Osteocyte (in vitro differentiated cells): ENCODE measurements at regions not wholly inside any gene's neighbourhood (a gene's known extent, or its start where the extent isn't known, plus 50 kb on each side); places are given as distances from the start of the nearest gene placed in this dataset.

Experiments
- DNase-seq: peaks from one replicate; pipeline ENCODE4 v3.0.0; 2021; ENCODE audit warnings: mixed read lengths; ENCODE audit not compliant: unreplicated experiment; ENCODE audit errors: extremely low spot score
- H3K27ac Mint-ChIP-seq: one replicate; pipeline ENCODE4 v1.8.0; 2021; ENCODE audit warnings: mild to moderate bottlenecking, mixed read lengths; ENCODE audit not compliant: unreplicated experiment
- H3K27me3 Mint-ChIP-seq: one replicate; pipeline ENCODE4 v1.8.0; 2021; ENCODE audit warnings: mixed read lengths; ENCODE audit not compliant: unreplicated experiment
- H3K36me3 Mint-ChIP-seq: one replicate; pipeline ENCODE4 v1.8.0; 2021; ENCODE audit warnings: mixed read lengths; ENCODE audit not compliant: unreplicated experiment
- H3K4me1 Mint-ChIP-seq: one replicate; pipeline ENCODE4 v1.8.0; 2021; ENCODE audit warnings: mixed read lengths; ENCODE audit not compliant: unreplicated experiment
- H3K4me3 Mint-ChIP-seq: one replicate; pipeline ENCODE4 v1.8.0; 2021; ENCODE audit warnings: mild to moderate bottlenecking, moderate library complexity, mixed read lengths; ENCODE audit not compliant: unreplicated experiment
- H3K9me3 Mint-ChIP-seq: one replicate; pipeline ENCODE4 v1.8.0; 2021; ENCODE audit warnings: mixed read lengths; ENCODE audit not compliant: unreplicated experiment
- TF ChIP-seq, protein P1 (sequence below): fragments of 200-600 bp; sonication (generic); IDR thresholded peaks from 2 replicates; pipeline ENCODE4 v1.5.0; 2021; ENCODE audit warnings: antibody characterized with exemption, mild to moderate bottlenecking, moderate library complexity

DNA sequence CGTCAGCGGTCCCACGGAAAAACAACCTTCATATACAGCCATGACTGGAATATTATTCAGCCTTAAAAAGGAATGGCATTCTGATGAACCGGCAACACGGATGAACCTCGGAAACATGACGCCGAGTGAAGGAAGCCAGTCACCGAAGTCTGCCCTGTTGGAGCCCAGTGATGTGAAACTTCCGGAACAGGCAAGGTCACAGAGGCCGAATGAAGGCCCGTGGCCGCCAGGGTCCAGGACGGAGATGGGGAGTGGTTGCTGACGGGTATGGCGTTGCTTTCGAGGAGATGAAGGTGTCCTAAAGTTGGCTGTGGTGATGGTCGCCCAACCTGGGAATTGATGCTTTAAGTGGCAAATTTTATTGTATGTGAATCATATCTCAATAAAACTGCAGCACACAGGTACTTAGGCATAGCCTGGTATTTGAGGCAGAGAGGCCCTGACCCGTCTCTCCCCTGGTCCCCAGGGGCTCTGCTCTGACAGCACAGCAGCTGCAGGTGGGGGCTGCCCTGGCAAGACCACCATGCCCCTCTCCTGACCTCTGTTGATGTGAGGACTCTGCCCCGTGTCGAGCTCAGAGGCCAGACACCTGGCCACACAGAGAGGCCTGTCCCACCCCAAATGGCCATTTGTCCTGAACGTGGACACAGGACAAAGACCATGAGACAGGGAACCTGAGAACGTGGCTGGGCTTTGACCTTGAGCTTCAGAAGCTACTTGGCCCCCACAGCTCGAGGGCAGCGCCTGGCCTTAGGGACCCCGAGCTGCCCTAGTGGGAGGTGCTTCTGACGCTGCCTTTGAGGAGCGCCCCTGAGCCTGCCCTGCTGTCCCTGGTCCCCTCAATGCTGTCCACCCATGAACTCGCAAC lies 1090.8 kb downstream of the BRD1 start:
- H3K27ac Mint-ChIP-seq, result no peak overlapping the region
- H3K9me3 Mint-ChIP-seq, result no peaks in the 10 kb centered on the region
- H3K4me3 Mint-ChIP-seq, result no peak overlapping the region
- no peak for DNase-seq
- no peaks in the 10 kb centered on the region for H3K27me3 Mint-ChIP-seq
- TF ChIP-seq, protein P1, sequence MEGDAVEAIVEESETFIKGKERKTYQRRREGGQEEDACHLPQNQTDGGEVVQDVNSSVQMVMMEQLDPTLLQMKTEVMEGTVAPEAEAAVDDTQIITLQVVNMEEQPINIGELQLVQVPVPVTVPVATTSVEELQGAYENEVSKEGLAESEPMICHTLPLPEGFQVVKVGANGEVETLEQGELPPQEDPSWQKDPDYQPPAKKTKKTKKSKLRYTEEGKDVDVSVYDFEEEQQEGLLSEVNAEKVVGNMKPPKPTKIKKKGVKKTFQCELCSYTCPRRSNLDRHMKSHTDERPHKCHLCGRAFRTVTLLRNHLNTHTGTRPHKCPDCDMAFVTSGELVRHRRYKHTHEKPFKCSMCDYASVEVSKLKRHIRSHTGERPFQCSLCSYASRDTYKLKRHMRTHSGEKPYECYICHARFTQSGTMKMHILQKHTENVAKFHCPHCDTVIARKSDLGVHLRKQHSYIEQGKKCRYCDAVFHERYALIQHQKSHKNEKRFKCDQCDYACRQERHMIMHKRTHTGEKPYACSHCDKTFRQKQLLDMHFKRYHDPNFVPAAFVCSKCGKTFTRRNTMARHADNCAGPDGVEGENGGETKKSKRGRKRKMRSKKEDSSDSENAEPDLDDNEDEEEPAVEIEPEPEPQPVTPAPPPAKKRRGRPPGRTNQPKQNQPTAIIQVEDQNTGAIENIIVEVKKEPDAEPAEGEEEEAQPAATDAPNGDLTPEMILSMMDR, result no peak
- H3K4me1 Mint-ChIP-seq, result no peaks in the 10 kb centered on the region
- H3K36me3 Mint-ChIP-seq, result no peaks in the 10 kb centered on the region

DNA sequence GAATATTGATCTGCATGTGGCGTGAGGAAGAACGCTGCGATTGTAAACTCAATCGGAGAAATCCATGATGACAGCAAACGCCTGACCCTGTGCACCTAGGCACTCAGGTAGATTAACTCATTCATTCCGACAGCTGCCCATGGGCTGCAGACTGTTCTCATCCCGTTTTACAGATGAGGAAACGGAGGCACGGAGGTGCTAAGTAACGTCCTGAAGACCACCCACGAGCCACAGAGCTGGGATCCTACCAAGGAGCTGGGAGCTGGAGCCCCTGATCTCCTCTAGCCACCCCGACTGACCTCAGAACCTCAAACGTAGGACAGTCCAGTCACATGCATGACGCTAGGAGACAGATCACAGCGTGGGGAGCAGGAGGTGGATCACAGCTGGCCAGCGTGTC lies 1092.7 kb downstream of the BRD1 start:
- no peaks in the 10 kb centered on the region for H3K27me3 Mint-ChIP-seq
- H3K4me1 Mint-ChIP-seq, result no peaks in the 10 kb centered on the region
- TF ChIP-seq, protein P1, result no peak
- no peaks in the 10 kb centered on the region for H3K9me3 Mint-ChIP-seq
- no peaks in the 10 kb centered on the region for H3K36me3 Mint-ChIP-seq
- no peak overlapping the region for H3K27ac Mint-ChIP-seq
- H3K4me3 Mint-ChIP-seq, result no peak overlapping the region
- no peak for DNase-seq

DNA sequence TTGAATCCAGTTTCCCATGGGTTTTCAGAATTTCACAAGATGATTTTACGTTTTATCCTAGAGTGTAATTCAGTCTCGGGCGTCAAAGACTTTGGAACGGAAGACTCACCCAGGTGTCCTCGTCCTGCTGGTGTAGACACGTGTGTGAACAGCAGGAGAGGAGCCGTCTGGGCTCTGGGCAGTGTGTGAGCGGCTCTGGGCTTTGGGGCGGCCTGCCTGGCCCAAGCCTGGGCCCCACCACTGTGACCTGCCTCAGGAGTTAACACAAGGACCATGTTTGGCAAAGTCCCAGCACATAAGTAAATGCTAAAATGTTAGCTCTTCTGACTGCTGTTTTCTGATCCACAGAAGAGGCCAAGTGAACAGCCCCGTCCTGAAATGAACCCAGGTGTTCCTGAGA lies 1093.3 kb downstream of the BRD1 start:
- TF ChIP-seq, protein P1, result no peak
- Mint-ChIP-seq H3K27me3 (no peaks in the 10 kb centered on the region), H3K9me3 (no peaks in the 10 kb centered on the region), H3K27ac (no peak overlapping the region), H3K36me3 (no peaks in the 10 kb centered on the region), H3K4me3 (no peak overlapping the region), H3K4me1 (no peaks in the 10 kb centered on the region)
- no peak for DNase-seq

DNA sequence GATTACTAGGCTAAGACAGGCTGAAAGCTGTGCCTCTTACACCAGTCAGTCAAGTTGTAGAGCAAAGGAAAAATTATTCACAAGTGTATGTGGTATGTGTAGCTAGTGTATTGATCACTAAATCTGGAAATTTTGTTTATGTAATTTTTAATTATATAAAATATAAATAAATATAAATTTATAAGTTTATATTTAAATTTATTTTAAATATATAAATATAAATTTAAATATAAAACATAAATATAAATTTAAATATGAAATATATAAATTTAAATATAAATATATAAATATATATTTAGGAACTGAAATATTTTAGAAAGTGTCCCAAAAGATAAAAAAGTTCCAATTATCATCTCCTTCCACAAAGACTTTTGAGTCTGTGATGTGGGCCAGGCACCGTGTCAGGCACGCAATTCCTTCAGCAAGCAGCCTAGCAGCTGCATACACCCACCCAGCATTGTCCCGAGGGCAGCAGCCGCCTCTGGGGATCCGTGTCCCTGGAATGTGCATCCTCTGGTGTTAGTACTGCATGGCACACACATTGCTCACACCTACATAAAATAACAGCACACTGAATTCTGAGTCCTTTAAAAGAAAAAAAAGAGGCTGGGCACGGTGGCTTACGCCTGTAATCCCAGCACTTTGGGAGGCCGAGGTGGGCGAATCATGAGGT lies 1098.0 kb downstream of the BRD1 start:
- no peak for DNase-seq
- peaks cover 19% of the 10 kb centered on the region for H3K9me3 Mint-ChIP-seq
- no peaks in the 10 kb centered on the region for H3K27me3 Mint-ChIP-seq
- H3K27ac Mint-ChIP-seq, result no peak overlapping the region
- peaks cover 4% of the 10 kb centered on the region for H3K36me3 Mint-ChIP-seq
- TF ChIP-seq, protein P1, result no peak
- H3K4me3 Mint-ChIP-seq, result no peak overlapping the region
- H3K4me1 Mint-ChIP-seq, result no peaks in the 10 kb centered on the region

DNA sequence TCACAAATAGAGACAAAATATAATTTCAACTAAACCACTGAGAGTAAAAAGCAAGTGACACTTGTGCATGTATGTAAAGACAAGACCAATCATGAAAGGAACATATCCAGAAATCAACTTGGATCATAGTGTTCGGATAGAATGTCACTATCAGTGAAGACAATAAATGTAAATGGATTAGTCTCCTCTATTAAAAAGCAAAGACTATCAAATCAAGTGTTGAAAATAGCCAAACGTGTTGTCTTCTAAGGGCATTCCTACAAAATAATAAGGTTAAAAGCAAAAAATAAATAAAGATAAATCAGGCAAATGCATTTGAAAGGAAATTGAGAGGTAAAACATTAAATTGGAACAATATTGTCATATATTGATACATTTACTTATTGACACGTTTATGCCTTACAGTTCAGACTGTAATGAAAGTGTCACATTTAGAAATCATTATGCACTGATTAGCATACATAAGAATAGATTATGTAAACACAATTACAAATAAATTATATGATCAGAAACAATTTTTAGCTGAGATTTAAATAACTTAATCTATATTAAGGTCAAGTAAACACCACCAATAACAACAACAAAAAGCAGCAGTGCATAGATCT lies 1100.1 kb downstream of the BRD1 start:
- peaks cover 4% of the 10 kb centered on the region for H3K36me3 Mint-ChIP-seq
- peaks cover 19% of the 10 kb centered on the region for H3K9me3 Mint-ChIP-seq
- TF ChIP-seq, protein P1, result no peak
- no peak for DNase-seq
- H3K4me1 Mint-ChIP-seq, result no peaks in the 10 kb centered on the region
- no peak overlapping the region for H3K4me3 Mint-ChIP-seq
- no peaks in the 10 kb centered on the region for H3K27me3 Mint-ChIP-seq
- no peak overlapping the region for H3K27ac Mint-ChIP-seq
